ENCODE measurements at regions not wholly inside any gene's neighbourhood (a gene's known extent, or its start where the extent isn't known, plus 50 kb on each side); places are given as distances from the start of the nearest gene placed in this dataset.

DNA sequence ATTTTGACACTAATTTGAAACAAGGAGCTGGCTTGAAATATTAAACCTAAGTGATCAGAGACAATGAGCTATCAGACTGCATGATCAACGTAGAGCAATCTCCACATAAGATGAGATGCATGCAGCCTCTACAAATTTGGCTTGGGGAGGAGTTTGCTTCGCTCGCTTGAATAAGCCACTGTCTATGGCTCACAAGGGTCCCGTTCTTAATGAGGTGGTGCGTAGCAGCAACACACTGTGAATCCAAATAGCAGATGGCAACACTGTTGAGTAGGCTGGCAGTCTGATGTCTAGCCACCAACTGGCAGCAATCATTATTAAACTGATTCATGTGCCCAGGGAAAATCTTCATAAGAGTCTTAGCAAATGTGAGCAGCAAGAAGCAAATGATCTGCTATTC, 125.4 kb upstream of the CCDC54 start:
- no peak for DNase-seq (ENCODE audit: low read depth in 2 of 2)

DNA sequence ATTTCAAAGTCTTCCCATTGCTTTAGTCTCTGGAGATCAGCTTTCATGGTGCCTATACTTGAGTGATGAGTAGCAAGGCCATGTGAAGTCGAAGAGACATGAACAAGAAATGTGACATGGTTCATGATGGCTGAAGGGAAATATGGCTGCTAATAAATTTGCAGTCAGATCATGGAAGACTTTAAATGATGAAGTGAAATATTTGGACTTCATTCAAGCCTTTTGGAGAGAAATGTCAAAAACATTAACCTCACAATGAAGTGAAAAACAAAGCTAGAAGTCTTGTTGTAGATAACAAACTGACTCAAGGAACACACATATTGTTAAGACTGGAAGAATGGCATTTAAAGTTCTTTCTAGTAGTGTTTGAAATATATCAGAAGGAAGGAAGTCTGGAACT, 120.3 kb upstream of the CCDC54 start:
- DNase-seq (ENCODE audit: low read depth in 2 of 2), result no peak

DNA sequence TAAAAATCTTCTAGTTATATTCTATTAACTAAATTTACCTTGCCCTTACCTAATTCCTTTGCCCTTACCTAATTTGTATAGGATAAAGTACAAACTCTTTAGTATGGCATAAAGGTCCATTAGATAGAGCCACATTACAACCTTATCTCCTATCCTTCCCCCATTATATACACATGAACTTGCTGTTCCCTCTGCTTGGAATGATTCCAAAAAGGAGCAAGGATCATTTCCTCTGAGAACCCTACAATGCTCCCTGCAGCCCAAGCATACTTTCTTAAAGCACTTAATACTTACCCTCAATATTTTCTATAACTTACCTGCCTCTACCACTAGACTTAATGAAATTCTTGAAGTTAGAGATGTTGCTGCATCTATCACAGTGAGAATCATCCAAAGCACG, 118.9 kb upstream of the CCDC54 start:
- DNase-seq (ENCODE audit: low read depth in 2 of 2), result no peak

DNA sequence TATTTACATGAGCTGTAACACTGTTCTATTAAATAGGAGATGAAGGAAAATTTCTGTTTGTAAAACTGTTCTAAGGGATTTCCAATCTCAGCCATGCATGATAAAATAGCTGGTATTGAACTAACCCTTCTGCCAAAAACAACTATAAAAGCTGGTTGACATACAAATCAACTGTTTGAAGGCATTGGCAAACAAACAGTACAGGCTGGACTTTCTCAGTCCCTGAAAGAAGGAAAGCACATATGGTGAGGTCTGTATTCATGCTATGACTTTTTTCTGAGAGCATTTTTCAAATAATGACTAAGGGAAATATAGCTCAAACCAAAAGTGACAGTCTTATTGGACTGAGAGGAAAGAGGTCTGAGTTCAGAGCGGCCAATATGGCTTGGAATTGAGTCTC, 117.0 kb upstream of the CCDC54 start:
- DNase-seq (ENCODE audit: low read depth in 2 of 2), result no peak

DNA sequence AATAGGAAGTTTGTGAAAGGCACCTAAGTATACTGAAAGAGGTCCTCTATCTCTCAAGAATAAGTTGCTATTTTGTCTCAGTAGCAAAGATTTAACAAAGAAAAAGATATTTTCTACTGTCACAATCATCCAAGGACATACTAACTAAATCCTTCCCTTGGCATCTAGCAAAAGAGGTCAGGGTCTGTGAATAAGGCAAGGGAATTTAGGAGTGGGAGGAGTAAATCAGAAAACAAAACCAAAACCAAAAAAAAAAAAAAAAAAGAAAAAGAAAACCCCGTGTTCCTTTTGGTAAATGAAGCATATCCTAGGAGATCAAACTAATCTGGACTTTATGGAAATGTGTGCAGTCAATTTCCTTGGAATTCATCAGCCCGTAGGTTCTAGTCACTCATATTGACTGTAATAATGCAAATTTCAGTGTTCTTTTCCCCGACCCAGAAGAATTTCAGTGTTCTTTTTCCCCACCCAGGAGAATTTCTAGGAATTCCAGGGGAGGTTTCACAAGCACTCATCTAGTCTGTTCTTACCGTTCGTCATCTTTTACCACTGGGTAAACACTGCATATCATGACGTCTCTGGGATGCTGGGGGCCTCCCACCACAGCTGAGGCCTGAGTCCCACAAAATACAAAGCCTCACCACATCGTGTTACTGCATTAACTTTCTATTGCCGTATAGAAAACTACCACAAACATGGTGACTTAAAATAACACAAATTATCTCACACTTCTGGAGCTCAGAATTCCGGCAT, 113.8 kb upstream of the CCDC54 start:
- DNase-seq (ENCODE audit: low read depth in 2 of 2), result no peak

DNA sequence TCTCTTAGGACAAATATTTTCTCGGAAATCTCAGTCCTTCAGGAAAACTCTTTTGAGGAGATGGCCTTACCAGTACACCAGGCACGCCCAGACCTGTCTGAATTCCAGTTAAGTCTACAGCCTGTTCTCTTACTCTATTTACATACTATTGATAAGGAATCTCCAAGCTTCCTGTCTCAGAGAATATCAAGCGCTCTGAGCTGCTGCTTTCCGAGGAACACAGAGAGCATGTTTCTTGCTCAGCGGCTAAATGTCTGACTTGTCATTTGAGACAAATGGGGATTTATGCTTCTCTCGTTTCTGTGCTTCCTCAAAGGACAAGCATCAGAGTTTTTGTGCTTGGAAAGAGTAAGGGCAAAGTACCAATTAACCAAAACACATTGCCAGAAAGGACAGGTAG, 112.4 kb upstream of the CCDC54 start:
- DNase-seq (ENCODE audit: low read depth in 2 of 2), result no peak

DNA sequence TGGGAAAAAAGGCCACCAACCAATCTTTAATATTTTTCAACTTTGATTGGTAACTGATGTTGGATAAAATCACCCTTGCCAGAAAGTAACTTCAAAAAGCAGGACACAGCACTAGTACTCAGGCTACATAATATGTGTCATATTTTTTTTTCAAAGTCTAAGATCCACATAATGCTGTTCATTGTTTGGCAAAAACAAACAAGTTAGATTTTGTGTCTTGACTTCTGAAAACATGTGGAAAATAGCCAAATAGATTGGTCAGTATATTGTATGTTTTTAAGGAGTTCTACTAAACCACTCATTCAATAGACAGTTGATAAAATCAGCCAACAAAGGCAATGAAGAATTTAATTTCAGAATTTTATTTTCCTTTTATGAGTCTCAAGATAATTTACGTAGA, 111.7 kb upstream of the CCDC54 start:
- DNase-seq (ENCODE audit: low read depth in 2 of 2), result no peak

DNA sequence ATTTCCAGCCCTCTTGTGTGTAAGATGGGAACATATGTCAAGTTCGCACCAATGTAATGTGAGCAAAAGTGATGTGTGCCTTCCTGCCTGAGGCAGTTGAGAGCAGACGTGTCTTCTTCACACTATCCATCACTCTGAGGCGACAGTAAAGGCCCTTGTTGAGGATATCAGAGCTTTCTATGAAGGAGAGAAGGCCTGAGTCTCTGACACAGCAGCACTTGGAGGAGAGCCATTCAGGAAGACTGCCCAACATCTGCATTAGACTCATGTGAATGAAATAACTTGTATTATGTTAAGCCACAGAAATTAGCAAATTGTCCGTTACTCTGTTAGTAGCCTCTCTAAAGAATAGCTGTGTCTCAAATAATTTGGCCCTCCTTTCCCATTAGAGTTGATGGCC, 108.8 kb upstream of the CCDC54 start:
- no peak for DNase-seq (ENCODE audit: low read depth in 2 of 2)

DNA sequence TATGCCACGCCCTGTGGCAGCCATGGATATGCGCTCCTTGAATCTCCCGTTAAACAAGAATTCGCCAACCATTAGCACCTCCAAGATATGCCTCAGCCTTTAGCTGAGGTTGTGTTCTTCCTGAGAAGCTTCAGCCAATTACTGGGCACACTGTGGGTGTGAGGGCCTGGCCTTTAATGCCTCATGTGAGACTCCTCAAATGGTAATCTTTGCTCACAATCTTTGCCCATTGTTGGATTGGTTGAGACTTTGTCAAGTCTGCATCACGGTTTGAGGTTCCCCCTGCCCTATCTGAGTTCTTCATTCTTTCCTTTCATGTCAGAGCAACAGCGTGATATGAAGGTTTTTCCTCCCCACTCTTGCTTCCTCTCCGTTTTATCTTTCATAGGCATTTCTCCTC, 108.1 kb upstream of the CCDC54 start:
- no peak for DNase-seq (ENCODE audit: low read depth in 2 of 2)

DNA sequence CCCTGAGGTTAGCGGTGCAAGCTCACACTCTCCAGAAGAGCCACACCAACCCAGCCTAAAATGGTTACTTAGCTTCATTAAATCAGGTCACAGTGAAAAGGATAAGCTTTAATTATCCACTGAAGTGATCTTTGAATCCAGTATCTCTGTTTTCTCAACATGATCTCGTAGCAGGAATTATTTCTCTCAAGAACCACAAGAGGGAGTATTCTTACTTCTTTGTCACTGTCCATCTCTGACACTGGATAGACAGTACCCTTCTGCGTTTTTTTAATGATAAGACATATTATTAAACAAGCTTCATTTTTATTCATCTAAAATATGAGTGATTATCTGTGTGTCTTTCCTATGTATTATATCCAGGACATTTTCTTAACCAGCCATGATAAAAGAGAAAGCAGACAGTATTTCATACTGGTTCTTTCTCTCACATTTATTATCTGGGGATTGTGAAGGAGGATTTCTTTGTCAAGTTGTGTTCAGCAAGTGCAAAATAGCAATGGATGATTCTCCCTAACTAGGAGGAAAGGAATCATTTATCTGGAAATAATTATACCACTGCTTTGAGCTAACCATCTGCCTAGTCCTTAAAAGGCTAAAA, 105.4 kb upstream of the CCDC54 start:
- DNase-seq (ENCODE audit: low read depth in 2 of 2), result no peak

DNA sequence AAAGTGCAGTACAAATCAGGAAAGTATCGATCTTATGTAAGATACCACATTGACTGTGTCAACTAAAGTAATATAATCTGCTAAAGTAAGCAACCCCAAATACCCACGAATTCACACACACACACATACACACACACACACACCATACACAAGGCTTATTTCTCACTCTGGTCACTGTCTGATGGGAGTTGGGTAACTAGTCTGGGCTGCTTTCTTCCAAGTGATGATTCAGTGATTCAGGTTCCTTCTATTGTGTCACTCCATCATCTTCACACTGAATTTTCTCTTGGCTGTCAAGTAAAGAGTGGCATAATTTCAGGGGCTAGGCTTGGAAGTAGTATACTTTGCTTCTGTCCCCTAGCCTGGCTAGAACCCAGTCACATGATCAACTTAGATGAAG, 104.8 kb upstream of the CCDC54 start:
- no peak for DNase-seq (ENCODE audit: low read depth in 2 of 2)

DNA sequence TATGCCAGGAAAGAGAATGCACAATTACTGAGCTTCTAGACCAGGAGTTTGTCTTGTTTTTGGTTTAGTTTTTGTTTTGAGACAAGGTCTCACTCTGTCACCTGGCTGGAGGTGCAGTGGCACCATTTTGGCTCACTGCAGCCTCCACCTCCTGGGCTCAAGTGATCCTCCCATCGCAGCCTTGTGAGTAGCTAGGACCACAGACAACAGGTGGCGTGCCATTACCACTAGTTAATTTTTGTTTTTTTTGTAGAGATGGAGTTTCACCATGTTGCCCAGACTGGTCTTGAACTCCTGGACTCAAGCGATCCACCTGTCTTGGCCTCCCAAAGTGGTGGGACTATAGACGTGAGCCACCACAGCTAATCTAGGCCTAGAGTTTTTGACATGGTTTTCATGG, 104.4 kb upstream of the CCDC54 start:
- no peak for DNase-seq (ENCODE audit: low read depth in 2 of 2)

DNA sequence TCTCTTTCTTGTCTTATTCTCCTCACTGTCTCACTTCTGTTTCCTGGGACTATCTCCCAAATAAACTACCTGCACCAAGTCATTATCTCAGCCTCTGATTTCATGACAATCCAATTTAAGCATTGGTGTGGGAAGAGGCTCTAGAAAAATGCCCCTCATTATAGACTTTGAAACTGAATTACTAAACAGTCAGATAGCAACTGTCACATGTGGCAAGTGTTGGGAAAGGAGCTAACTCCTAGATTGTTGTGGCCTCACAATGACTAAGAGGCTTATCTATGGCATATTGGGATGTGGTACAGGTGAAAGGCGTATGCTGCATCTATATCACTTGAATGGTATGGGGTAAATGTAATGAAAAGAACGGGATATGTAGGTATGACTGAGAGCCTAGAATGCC, 103.5 kb upstream of the CCDC54 start:
- DNase-seq (ENCODE audit: low read depth in 2 of 2), result no peak

DNA sequence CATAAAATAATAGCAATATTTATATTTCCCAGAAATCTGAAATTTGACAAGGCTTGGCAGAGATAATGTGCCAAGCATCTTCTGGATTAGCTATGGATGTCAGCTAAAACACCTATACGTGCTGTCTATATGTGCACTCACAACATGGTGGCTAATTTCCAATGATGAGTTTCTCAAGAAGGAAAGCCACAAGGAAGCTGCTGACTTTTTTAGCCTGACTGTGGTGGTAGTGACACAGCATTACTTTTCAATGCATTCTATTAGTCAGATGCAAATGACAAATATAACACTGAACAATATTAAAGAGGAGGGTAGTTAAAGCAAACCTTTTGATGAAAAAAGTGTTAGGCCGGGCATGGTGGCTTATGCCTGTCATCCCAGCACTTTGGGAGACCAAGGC, 101.7 kb upstream of the CCDC54 start:
- DNase-seq (ENCODE audit: low read depth in 2 of 2), result no peak

DNA sequence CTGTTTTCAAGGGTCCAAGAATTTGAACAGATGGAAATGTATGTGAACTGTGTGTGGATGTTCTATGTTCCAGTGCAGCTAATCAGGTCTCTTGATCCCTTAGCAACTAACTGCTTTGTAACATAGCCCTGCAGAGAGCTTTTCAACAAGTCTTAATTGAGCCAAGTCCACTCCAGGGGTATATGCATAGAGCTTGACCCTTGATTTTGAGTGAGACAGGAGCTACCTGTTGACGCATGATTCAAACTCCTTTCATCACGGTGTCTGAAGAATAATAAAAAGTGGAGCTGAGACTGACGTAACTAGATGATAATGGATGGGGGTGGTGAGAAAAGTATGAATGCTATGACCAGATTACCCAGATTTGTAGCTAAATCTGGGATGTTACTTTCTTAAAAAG, 93.3 kb upstream of the CCDC54 start:
- DNase-seq (ENCODE audit: low read depth in 2 of 2), result no peak

DNA sequence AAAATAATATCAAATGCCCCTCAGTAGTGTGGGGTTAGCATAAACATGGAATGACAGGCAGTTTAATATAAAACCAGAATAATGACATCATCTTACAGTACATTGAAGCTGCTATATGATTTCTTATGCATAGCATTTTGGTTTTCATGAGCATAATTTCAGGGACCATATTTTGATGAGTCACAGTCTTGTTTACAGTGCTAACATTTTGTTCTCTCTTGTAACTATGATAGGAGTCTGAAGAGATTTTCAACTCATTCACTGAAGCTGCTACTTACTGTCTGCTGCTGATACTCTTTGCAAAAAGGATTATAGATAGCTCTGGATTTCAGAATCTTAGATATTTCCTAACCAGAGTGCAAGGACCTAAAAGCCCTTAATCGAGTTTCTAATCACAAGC, 92.6 kb upstream of the CCDC54 start:
- DNase-seq (ENCODE audit: low read depth in 2 of 2), result no peak

DNA sequence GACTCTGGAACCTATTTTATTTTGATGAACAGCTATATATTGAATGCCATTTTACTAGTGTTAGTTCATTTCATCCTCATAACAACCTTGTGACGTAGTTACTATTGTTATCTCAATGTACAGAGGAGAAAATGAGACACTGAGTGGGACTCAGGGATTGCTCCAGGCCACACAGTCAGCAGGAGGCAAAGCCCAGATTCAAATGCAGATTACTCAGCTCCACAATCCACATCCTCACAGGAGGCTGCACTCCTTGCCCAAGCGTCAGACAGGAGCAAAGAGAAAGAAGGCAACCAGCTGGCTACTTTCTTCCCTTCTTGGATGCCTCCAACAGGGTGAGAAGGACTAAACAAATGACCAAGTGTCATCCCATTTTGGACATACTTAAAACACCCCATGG, 92.0 kb upstream of the CCDC54 start:
- DNase-seq (ENCODE audit: low read depth in 2 of 2), result no peak

DNA sequence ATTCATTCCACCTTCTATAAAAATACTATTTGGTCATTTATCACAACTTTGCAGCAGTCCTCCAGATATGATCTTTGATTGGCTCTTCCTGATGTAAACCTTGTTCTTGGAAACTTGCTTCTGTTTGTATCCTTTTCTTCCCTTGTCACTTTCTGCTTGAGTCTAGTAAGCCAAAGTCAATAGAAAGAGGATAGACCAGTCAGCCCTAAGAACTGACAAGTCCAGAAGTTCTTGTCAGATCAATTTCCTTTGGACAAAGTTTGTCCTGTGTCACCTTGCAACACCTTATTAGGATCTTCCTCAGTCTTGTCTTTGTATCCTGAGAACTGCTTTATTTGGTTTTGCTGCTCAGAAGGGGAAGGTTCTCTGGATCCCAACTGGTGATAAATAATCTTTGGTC, 87.9 kb upstream of the CCDC54 start:
- no peak for DNase-seq (ENCODE audit: low read depth in 2 of 2)

DNA sequence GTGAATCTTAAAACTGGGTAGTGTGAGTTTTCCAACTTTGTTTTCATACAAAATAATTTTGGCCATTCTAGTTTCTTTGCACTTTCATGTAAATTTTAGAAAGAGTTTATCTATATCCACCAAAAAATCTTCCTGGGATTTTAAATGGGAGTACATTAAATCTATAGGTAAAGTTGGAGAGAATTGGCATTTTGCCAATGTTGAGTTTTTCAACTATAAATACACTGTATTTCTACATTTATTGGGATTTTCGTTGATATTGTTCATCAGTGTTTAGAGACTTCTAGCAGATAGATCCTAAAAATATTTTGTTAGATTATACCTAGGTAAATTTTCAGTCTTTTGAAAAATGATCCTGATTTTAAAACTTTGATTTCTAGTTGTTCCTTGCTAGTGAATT, 83.1 kb upstream of the CCDC54 start:
- DNase-seq (ENCODE audit: low read depth in 2 of 2), result no peak

DNA sequence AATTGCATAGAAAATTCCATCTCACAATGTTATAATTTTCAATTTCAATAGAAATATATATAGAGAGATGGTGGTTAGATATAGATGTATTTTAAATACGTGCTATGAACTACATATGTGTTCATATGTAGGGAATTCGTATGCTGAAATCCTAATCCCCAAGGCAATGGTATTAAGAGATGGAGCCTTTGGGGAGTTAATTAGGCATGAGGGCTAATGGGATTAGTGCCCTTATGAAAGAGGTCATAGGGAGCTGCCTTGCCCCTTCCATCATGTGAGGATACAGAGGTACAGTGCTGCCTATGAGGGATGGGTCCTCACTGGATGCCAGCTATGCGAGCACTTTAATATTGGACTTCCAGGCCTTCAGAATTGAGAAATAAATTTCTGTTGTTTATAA, 79.6 kb upstream of the CCDC54 start:
- no peak for DNase-seq (ENCODE audit: low read depth in 2 of 2)

DNA sequence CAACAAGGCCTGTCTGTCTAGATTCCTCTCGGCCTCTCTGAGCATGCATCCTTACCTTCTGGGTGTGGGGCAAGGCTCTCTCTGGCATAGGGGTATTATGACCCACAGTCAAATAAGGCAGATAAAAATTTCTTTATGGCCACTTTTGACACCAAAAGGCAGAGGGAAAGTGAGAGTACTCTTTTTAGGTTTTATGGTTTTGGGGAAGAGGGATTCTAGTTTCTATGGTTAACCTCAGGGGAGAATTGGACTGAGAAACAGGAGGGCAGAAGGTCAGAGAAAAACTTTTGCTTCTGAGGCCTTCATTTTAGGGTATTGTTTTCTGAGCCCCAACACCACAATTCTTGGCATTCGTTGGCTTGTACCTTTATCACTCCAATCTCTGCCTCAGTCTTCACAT, 70.0 kb upstream of the CCDC54 start:
- no peak for DNase-seq (ENCODE audit: low read depth in 2 of 2)

DNA sequence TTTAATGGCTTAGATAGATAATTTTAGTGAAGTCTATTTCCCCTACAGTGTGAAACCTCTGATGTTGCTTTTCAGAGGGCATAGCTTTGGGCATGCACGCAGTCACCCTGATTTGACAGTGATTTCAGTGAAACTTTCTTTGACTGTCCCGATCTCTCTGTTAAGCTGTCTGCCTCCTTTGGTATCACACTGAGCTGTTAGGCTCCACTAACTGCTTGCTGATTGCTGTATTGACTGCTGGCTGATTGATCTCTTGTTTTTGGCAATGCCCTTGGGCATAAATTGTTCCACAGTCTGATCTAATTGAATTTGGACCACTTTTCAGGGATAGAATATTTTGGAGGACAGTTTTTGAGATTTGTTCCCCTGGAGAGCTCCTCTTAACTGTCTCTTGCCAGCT, 68.5 kb upstream of the CCDC54 start:
- no peak for DNase-seq (ENCODE audit: low read depth in 2 of 2)

DNA sequence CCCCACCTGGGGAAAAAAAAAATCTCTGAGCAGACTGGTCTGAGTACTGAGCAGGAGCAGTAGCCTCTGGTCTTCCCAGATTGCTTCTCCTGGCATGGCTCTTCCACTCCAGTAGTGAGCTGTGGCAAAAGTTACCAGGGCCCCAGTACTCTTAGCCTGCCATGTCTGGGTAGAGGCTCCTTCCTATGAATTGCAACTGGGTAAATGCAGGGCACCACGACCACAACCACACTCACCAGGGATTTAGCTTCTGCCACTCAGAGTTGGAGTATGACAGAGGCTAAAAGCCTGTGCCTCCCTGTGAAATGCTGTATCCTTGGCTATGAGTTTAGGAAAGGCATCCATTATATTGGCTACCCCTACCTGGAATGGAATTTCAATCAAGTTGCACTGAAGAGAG, 67.9 kb upstream of the CCDC54 start:
- no peak for DNase-seq (ENCODE audit: low read depth in 2 of 2)

DNA sequence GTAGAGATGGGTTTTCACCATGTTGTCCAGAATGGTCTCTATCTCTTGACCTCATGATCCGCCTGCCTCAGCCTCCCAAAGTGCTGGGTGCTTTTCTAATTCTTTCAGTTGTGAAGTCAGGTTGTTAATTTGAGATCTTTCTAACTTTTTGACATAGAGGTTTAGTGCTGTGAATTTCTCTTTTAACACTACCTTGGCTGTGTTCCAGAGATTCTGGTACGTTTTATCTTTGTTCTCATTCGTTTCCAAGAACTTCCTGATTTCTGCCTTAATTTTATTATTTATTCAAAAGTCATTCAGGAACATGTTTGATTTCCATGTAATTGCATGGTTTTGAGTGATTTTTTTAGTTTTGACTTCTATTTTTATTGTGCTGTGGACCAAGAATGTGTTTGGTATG, 63.5 kb upstream of the CCDC54 start:
- DNase-seq (ENCODE audit: low read depth in 2 of 2), result no peak
